SU-DHL-6 (cell line): ENCODE measurements at regions not wholly inside any gene's neighbourhood (a gene's known extent, or its start where the extent isn't known, plus 50 kb on each side); places are given as distances from the start of the nearest gene placed in this dataset.

Source experiments
- H2AFZ ChIP-seq: fragments of 200-600 bp; sonication (generic); 2 replicates; pipeline ENCODE4 v1.6.1; 2014; ENCODE audit warnings: low read depth, mild to moderate bottlenecking, moderate library complexity, mixed read lengths, antibody characterized with exemption, low read length; ENCODE audit not compliant: severe bottlenecking
- H3F3A ChIP-seq: fragments of 200-600 bp; shearing (Covaris generic); 2 replicates; pipeline ENCODE4 v1.6.0; 2016; ENCODE audit warnings: antibody characterized with exemption, mild to moderate bottlenecking; ENCODE audit not compliant: insufficient read depth
- H3K27ac ChIP-seq: fragments of 200-600 bp; sonication (generic); 2 replicates; pipeline ENCODE4 v1.5.1; 2016; ENCODE audit warnings: low read depth, mild to moderate bottlenecking, low read length, moderate library complexity, mixed read lengths
- H3K27me3 ChIP-seq: fragments of 200-600 bp; sonication (generic), shearing (Covaris generic); 2 replicates; pipeline ENCODE4 v1.6.0; 2014; ENCODE audit warnings: mild to moderate bottlenecking, low read length
- H3K36me3 ChIP-seq: fragments of 200-600 bp; sonication (generic); 2 replicates; pipeline ENCODE4 v1.6.1; 2014; ENCODE audit warnings: mild to moderate bottlenecking, low read length, mixed read lengths
- H3K4me2 ChIP-seq: fragments of 300-600, 200-600 bp; shearing (Covaris generic), sonication (generic); 2 replicates; pipeline ENCODE4 v1.6.0; 2014; ENCODE audit warnings: low read length, low read depth, mild to moderate bottlenecking; ENCODE audit not compliant: poor library complexity, severe bottlenecking
- H3K4me3 ChIP-seq: fragments of 200-600 bp; sonication (generic); 2 replicates; pipeline ENCODE4 v1.5.1; 2014; ENCODE audit warnings: antibody characterized with exemption, low read length, mild to moderate bottlenecking, mixed read lengths; ENCODE audit not compliant: insufficient read depth, poor library complexity, severe bottlenecking
- H3K79me2 ChIP-seq: fragments of 200-600 bp; sonication (generic); 2 replicates; pipeline ENCODE4 v1.6.1; 2014; ENCODE audit warnings: mild to moderate bottlenecking, low read length, moderate library complexity; ENCODE audit not compliant: insufficient read depth
- H3K9ac ChIP-seq: fragments of 200-600 bp; sonication (generic); 2 replicates; pipeline ENCODE4 v1.7.0; 2014; ENCODE audit warnings: mild to moderate bottlenecking, low read length
- H3K9me2 ChIP-seq: fragments of 200-600 bp; sonication (generic); replicated peaks from 2 replicates; pipeline ENCODE4 v1.6.1; 2014; ENCODE audit warnings: low read length; ENCODE audit not compliant: insufficient read depth
- H3K9me3 ChIP-seq: fragments of 200-600 bp; sonication (generic); 2 replicates; pipeline ENCODE4 v1.6.1; 2014; ENCODE audit warnings: low read length, mixed read lengths; ENCODE audit not compliant: insufficient read depth
- H4K20me1 ChIP-seq: fragments of 200-600 bp; sonication (generic); 2 replicates; pipeline ENCODE4 v1.6.1; 2014; ENCODE audit warnings: low read depth, mild to moderate bottlenecking, antibody characterized with exemption, low read length, moderate library complexity, mixed read lengths
- EZH2phosphoT487 ChIP-seq: fragments of 200-600 bp; sonication (generic), shearing (Covaris generic); conservative IDR thresholded peaks from 2 replicates; pipeline ENCODE4 v1.6.1; 2018; ENCODE audit warnings: mild to moderate bottlenecking, antibody characterized with exemption, low read length, moderate library complexity, mixed read lengths
- TF ChIP-seq, protein P1 (sequence below): fragments of 200-600 bp; sonication (generic); IDR thresholded peaks from one replicate; pipeline ENCODE4 v1.5.1; 2017; ENCODE audit warnings: antibody characterized with exemption, mild to moderate bottlenecking, low read length, moderate library complexity; ENCODE audit not compliant: insufficient read depth, poor library complexity, severe bottlenecking

DNA sequence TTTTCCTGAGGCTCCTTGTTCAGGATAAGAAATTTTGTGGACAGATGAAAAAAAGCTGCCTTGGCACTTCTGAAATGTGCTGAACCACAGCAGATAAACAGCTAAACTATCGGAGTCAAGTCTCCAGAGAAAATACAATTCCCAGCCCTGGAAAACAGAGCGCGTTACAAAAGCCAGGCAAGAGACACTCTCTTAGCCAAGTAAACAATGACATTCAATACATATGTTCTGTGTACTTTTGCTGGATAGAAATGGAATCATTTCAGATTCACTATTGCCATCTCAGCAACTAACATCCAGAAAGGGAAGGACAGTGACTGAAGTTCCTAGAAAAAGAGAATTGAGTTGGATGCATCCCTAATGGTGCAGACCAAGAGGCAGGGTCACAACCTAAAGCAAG, 196.8 kb upstream of the NRSN1 start:
- Histone ChIP-seq H3K9ac (no peak overlapping the region), H4K20me1 (no peaks in the 10 kb centered on the region), H3K36me3 (no peaks in the 10 kb centered on the region), H3K9me2 (no peaks in the 10 kb centered on the region), H3K4me3 (no peak overlapping the region), H2AFZ (no peak overlapping the region), H3K27ac (no peak overlapping the region), H3K4me2 (no peak overlapping the region), H3K27me3 (no peaks in the 10 kb centered on the region), H3K9me3 (no peaks in the 10 kb centered on the region), H3F3A (no peaks in the 10 kb centered on the region), H3K79me2 (no peaks in the 10 kb centered on the region)
- no peak for TF ChIP-seq EZH2phosphoT487
- TF ChIP-seq, protein P1, sequence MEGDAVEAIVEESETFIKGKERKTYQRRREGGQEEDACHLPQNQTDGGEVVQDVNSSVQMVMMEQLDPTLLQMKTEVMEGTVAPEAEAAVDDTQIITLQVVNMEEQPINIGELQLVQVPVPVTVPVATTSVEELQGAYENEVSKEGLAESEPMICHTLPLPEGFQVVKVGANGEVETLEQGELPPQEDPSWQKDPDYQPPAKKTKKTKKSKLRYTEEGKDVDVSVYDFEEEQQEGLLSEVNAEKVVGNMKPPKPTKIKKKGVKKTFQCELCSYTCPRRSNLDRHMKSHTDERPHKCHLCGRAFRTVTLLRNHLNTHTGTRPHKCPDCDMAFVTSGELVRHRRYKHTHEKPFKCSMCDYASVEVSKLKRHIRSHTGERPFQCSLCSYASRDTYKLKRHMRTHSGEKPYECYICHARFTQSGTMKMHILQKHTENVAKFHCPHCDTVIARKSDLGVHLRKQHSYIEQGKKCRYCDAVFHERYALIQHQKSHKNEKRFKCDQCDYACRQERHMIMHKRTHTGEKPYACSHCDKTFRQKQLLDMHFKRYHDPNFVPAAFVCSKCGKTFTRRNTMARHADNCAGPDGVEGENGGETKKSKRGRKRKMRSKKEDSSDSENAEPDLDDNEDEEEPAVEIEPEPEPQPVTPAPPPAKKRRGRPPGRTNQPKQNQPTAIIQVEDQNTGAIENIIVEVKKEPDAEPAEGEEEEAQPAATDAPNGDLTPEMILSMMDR: no peak

DNA sequence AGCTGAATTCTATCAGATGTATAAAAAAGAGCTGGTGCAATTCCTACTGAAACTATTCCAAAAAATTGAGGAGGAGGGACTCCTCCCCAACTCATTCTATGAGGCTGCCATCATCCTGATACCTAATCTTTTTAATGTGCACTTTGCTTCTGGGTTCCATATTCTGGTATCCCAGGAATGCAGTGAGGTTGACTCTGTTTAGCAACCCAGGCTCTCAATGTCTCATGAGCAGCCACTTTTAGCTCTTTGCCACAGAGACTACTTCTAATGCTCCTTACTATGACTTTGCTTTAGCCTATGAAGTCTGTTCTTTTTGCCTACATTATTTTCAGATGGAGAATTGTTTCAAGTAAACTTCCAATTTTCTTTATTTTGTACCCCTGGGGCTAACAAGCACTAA, 185.5 kb upstream of the NRSN1 start:
- Histone ChIP-seq H2AFZ (no peak overlapping the region), H3K27me3 (no peaks in the 10 kb centered on the region), H3K4me2 (no peak overlapping the region), H3K9me2 (no peaks in the 10 kb centered on the region), H3K36me3 (no peaks in the 10 kb centered on the region), H3K79me2 (no peaks in the 10 kb centered on the region), H3K4me3 (no peak overlapping the region), H3K9me3 (no peaks in the 10 kb centered on the region), H3F3A (no peaks in the 10 kb centered on the region), H4K20me1 (no peaks in the 10 kb centered on the region), H3K9ac (no peak overlapping the region), H3K27ac (no peak overlapping the region)
- TF ChIP-seq, protein P1: no peak
- no peak for TF ChIP-seq EZH2phosphoT487

DNA sequence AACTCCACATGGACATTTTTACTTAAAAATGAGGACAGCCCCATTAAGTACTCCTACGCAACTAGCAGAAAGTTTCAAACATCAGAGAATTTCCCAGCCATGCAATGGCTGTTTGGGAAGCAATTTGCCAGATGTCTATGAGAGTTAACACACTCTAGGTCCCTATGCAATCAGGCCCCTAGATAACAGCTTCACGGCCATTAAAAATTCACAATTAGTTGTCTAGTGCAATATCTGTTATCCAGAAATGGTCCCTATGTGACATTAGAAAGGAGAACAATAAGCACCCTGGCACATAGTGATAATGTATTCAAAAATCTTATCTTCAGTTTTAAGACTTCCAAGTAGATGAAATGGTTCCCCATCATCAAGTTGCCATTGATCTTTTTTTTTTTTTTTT, 174.3 kb upstream of the NRSN1 start:
- H3K36me3 ChIP-seq: no peaks in the 10 kb centered on the region
- no peak overlapping the region for H3K27ac ChIP-seq
- no peaks in the 10 kb centered on the region for H3F3A ChIP-seq
- H2AFZ ChIP-seq: no peak overlapping the region
- TF ChIP-seq EZH2phosphoT487: no peak
- TF ChIP-seq, protein P1: no peak
- H3K4me3 ChIP-seq: no peak overlapping the region
- H4K20me1 ChIP-seq: no peaks in the 10 kb centered on the region
- no peaks in the 10 kb centered on the region for H3K9me3 ChIP-seq
- H3K79me2 ChIP-seq: no peaks in the 10 kb centered on the region
- no peaks in the 10 kb centered on the region for H3K27me3 ChIP-seq
- H3K4me2 ChIP-seq: no peak overlapping the region
- no peaks in the 10 kb centered on the region for H3K9me2 ChIP-seq
- no peak overlapping the region for H3K9ac ChIP-seq

DNA sequence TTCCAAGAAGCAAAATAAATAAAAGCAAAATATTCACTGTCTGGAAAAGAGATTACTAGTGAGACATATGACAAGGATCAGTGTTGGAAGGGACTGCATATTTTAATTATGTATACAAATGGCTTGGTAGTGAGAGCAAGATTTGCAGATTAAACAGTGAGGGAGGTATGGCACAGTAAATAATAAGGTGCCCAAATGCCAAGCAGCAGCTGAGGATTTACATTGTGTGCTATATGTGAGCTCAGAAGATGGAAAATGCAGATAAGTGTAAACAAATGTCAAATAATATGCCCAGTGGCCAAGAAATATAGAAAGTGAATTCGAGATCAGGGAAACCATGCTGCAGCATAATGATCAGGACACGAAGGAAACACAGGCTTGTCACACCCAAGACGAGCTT, 173.8 kb upstream of the NRSN1 start:
- TF ChIP-seq, protein P1: no peak
- no peak for TF ChIP-seq EZH2phosphoT487
- no peaks in the 10 kb centered on the region for H3K27me3 ChIP-seq
- no peaks in the 10 kb centered on the region for H3K36me3 ChIP-seq
- no peaks in the 10 kb centered on the region for H3K9me3 ChIP-seq
- H3K27ac ChIP-seq: no peak overlapping the region
- H2AFZ ChIP-seq: no peak overlapping the region
- H3K79me2 ChIP-seq: no peaks in the 10 kb centered on the region
- no peaks in the 10 kb centered on the region for H3F3A ChIP-seq
- H3K4me3 ChIP-seq: no peak overlapping the region
- no peak overlapping the region for H3K4me2 ChIP-seq
- H3K9ac ChIP-seq: no peak overlapping the region
- no peaks in the 10 kb centered on the region for H3K9me2 ChIP-seq
- no peaks in the 10 kb centered on the region for H4K20me1 ChIP-seq
